ENCODE measurements at regions not wholly inside any gene's neighbourhood (a gene's known extent, or its start where the extent isn't known, plus 50 kb on each side); places are given as distances from the start of the nearest gene placed in this dataset.

DNA sequence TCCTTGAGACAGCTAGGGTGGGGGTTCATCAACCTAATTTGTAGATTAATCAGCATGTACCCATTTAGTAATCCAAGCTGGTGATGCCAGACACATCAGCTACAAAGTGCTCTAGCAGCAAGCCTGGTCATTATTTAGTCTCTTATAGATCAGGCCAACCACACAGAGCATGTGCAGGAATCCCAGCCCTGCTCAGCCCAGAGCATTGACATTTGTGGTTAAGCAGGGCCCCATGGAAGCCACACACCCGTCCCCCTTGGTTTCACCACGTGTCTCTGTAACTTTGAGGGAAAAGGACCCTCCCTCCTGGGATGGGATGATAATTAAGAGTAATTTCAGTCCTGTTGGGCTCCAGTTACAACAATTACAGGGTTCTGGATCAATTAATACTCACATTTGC is 268.8 kb upstream of the RPL38 start:
- no peak for DNase-seq

DNA sequence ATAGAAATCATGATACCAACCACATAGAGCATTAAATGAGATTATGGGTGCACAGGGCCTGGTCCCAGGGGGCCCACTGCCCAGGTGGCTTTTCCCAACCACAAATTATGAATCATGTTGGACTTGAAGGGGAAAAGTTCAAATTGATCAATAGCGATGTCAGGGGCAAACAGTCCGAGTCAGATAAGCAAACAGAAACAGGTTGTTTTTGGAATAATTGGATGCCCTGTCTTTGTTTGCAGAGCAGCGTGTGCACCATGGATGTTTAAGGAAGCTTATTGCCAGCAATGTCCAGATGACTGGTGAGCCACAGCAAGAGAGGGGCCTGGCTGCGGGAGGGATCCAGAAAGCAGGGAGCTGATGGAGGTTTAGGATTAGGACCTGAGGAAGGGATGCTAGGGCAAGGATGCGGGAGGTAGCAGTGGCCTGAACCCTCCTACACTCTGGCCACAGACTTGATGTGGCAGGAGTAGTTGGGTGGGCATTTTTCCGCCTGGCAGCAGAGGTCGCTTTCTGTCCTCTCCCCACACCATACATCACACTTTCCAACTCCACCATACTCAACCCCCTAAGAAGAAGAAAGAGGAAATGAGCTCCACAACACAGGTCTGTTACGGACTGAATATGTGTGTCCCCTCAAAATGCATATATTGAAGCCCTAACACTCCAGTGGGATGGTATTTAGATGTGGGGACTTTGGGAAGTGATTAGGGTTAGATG is 266.4 kb upstream of the RPL38 start:
- DNase-seq, result no peak

DNA sequence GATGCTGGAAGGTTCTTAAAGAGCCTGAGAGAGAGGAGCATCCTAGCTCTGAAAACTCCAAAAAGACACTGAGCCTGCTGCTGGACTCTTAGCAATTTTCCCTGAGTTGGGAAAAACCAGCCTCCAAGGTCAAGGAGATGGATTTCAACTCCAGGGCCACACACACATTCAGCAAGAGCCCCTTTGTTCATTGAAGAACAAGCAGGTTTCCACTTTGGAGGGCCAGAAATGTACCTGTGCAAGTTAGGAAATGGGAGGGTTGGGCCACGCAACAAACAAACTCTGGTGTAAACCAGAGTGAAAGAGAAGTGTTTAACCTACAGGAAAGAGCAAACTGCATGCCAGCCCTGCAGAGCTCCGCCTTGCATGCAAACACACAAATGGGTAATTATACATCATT is 264.8 kb upstream of the RPL38 start:
- DNase-seq, result no peak

DNA sequence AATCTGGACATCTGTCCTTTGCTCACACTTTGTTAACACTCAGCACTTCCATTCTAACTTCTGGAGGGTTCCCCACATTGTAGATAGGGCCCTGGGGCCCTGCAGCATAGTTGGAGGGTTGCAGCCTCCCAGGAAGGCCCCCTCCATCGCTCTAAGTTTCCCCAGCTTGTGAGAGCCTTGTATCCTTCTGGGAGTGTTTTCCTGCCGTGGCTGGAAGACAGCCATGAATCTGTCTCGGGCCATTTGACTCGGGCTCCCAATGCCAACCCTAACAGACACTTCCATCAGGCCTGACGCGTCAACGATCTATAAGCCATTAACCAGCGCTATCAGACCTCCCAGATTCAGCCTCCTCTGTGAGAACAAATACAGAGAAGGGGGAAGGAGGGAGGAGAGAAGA is 263.7 kb upstream of the RPL38 start:
- DNase-seq, result no peak

DNA sequence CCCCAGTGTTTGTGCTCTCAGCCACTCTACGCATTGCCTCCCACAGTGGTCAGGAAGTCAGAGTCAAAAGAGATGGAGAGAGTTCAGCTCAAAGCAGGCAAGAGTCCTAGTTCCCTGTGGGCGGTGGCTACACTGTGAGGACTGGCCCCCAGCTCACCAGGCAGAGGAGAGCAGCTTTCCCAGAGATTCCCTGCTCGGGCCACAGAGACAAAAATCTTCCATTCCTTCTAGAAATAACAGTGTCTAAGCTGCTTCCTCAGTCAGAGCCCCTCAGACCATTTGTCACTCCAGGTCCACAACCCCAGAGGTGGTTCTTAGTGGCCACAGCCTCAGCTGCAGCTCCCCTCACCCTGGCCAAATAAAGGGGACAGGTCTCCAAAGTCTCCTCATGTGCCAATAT is 263.0 kb upstream of the RPL38 start:
- DNase-seq, result no peak

DNA sequence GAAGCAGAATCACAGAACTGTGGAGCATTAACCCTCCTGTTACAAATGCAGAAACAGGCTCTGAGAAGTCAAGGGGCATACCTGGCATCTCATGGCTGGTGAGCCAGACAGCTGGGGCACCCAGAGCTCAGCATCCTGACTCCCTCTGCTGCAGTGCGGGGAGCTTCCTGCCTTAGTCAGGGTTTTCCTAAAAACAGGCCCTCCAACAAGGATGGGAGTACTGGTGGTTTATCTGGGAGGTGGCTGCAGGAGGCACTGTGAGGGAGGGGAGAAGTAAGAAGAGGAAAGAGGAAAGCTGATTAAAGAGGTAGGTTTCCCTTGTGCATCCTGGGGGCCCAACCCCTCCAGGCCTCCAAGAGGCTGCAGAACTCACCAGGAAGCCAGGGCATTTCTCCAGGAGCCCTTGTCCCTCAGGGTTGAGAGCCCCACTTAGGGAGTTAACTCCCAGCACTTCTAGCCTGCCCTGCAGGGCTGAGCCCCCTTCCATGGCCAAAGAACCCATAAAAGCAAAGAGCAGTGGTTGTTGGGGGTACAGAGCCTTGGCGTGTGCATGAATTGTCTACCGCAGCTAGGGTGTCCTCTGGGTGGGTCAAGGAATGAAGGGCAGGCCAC is 261.5 kb upstream of the RPL38 start:
- no peak for DNase-seq

DNA sequence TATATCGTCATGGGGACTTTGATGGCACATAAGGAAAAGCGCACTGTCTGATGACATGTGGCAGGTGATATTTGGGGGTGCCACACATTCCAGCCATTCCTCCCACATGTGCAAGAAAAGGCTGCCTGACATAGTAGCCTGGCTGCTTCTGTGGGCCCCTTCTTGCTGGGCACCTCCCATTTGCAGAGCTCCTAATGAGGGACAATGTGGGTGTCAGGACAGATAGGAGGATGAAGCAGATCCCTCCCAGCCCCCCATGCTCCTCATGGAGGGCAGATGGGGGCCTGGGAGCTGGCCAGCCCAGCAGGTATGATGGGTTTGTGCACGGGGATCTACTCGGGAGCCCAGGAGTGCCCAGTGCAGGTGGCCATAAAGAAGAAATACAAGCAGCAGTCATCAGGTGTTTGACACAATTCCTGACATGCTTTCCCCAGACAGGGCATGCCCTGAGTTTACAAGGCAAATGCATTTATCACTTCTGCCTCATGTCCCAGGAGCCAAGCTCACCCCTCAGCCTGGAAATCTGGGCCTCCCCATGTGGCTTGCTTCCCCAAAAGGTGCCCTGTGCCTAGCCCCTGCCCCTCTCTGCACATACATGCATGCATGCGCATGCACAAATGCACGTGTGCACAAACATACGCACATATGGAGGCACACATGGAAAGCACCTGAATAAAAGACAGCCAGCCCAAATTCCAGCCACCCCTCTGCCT is 260.6 kb upstream of the RPL38 start:
- DNase-seq, result no peak

DNA sequence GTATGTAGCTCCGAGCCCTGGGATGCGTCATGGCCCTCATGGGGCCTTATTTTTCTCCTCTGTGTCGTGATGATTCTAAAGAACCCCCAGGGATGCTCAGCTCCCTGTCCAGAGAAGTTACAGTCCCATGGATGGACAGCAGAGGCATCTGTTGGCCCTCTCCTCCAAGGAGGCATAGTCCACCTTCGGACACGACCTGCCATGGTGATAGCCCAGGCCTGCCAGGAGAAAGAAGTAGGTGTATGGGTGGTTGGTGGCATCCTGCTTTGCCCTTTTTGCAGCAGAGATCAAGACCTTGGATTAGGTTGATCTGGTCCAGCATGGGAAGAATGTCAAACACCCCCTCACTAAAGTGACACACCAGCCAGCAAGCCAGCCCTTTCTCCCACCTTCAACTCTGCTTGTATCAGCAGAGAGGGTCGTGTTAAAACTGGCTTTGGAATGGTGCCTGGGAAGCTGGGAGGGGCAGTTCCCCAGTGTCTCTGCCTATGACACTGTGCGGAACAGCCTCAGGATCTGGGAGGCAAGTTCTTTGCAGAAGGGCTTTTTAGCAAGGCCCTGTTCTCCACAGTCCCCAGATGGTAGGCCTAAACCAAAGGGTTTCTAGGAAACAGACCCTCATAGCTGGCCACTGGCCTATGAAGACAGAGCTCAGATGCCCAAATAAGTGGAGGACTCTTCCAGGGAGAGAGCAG is 259.9 kb upstream of the RPL38 start:
- DNase-seq, result no peak

DNA sequence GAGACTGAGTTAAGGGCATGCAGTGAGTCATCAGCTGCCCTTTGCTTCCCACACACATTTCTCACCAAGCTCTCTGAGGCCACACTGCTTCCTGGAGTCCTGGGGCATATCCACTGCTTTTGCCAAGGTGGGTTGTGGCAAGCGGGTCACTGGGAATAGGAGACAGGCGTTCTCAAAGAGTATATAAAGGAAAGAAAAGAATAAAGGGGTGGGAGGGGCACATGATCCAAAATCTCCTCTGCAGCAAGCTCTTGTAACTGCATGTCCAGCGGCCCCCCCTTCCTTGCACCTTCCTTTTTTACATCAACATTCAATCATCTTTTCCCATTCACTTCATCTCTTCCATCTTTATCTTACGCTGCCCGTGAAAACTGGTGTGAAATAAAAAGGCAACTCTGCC is 259.1 kb upstream of the RPL38 start:
- DNase-seq, result no peak

DNA sequence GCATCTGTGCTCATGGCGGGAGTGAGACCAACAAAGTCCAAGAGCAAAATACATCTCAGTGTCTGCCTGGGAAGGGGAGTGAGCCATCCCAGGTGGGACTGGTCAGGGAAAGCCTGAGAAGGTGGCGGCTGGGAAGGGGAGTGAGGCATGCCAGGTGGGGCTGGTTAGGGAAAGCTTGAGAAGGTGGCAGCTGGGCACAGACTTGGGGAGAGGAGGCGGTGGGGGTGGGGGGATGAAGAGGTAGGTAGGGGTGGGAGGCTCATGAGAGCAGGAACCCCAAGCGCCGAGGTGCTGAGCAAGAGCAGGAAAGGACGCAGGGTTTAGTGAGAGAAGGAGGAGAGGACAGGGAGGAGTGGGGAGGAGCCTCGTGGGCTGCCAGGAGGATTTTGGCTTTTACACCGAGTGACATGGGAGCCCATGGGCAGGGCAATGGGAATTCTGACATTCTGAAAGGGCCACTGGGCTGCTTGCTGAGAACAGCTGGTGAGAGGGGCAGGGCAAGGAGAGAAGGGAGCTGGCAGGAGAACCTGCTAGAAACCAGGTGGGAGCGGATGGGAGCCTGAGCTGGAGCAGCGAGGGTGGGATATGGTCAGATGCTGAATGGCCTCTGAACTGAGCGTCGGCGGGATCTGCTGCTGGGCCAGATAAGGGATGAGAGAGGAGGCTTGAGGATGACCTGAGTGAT is 256.1 kb upstream of the RPL38 start:
- no peak for DNase-seq

GRCh38 chr17:73947966-73948355 is 255.5 kb upstream of the RPL38 start:
- DNase-seq, result no peak

DNA sequence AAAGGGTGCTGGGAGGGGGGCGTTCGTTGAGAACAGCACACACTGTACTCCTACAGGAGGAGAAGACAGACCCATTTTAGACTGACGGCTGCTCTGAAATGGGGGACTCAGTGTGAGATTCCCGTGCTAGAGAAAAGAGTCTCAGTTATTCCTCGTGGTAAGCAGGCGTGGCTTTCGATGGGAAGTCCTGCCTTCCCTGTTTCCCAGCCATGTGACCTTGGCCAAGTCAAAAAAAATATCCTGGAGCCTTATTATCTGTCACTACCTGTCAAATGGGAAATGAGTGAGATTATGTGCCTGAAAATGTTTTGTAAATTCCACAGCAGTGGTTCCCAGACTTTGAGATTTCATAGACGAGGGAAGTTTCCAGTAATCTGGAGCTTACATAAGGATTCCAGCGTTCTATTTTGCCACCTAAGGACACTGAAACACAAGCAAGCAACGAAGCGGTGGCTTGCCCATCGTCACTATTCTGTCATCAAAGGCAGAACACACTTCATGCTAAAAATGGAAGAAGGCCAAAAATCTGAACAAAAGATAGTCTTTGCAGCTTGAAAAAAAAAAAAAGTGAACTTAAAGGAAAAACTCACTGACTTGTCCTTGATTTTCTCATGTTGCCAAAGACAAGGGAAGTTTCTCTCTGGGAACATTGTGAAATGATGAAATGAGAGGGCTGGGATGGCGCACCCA is 253.4 kb upstream of the RPL38 start:
- DNase-seq, result no peak

- DNase-seq, result no peak
These were observed 252.9 kb upstream of the RPL38 start for GRCh38 chr17:73950593-73950914.

DNA sequence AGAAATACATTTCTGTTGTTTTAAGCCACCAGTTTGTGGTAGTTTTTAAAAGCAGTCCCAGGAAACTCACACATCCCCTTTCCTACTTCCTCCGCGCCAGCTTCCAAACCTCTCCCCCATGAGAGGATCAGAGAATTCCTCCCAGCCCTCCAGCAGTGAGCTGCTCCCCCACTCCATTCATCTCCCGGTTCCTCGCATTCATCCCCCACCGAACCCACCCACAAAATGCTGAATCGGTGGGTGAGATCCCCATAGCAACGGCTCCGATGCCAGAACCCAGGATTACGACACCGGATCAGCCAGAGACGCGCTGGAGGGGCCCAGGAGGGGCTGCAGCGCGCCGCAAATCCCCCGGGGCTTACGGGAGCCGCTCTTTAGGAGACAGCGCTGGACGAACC is 251.4 kb upstream of the RPL38 start:
- DNase-seq, result no peak

DNA sequence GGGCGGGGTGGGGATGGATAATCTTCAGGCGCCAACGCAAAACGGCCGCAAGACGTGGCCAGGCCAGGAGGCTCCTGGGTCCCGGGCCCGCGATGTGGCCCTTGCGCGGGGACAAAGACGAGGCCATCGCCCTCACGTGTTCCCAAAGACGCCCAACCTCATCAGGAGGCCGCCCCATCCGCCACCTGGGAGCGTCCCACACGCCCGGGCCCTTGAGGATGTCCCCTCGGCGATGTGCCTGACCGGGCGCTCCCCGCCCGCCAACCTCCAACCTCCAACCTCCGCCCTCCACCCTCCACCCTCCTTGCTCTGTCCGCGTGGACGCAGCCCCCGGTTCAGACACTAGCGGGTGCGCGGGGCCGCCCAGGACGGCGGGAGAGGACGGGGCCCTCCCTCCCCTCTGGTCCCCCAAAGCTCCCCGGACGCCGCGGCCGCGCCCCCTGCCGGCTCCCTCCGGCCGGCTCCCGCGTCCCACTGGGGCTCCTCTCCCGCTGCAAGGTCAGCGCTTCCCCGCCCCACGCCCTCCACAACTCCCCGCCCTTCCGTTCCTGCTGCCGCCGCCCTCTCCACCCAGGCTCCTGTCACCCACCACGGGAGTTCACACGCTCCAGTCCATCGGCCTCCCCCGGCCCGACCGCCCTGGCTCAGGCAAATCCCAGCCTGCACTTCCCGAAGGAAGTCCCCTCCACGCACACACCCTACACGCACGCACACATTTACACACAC is 250.8 kb upstream of the RPL38 start:
- DNase-seq, result no peak

DNA sequence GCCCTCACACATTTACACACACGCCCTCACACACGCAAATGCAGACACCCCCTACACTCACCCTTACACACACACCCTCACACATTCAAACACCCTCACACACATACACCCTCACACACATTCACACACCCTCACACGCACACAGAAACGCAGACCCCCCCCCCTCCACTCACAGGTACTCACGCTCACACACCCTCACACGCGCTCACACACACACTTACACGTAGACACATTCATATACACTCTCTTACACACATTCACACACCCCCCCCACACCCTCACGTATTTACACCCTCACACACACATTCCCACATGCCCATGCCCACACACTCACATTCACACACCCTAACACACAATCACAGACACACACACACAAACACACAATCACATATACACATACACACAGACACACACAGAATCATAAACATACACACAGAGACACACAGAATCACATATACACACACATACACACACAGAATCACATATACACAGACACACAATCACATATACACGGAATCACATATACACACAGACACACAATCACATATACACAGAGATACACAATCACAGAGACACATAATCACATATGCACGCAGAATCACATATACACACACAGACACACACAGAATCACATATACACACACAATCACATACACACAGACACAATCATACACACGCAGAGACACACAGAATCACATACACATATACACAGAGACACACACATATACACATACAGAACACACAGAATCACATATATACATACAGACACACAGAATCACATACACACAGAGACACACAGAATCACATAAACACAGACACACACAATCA is 250.1 kb upstream of the RPL38 start:
- DNase-seq, result no peak

DNA sequence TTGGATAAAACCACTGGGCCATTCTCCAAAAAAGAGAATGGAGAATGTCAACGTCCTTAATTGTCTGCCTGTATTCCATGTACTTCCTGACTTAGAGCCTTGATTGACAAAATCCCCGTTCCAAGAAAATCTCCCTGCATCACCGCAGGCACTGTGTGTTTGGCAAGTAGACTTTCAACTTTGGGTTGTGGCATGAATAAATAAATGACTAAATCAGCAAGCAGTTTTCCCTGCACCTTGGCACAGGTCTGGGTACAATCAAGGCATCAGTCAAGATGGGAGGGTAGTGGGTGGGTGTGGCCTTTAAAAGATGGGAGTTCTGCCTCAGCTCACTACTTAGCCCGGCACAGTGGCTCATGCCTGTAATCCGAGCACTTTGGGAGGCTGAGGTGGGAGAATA is 248.5 kb upstream of the RPL38 start:
- no peak for DNase-seq

DNA sequence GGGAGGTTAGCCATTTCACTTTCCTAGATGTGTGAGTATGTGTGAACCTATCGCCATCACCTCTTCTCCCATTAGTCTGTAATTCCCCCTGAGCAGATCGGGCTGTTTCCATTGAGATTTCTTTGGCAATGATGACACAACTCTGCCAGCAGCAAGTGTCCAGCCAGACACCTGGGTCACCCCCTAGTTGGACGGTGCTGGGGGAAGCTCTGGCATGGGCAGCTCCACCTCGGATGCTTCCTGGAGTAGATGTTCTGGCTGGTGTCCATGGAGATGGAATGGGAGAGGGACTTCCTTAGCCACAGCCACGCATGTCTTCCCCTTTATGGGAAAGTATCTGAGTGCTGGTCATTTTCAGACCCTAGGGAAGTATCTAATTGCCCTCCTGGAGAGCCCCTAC is 247.9 kb upstream of the RPL38 start:
- DNase-seq, result no peak

DNA sequence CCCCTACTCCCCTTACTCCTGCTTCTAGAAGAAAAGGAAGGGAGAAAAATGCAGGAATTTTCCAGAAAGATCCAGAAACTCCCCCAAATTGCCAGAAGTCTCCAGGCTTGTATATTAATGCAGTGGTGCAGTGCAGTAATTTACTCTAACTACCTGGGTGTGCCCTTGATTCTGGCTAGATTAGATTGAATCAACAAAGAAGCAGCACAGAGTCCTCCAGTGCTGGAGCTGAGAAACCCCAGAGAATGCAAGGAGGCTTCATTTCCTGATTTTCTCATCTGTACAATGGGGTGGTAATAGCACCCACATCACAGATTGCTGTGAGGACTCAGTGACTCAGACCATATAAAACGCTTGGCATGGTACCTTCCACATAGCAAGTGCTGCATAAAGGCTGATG is 247.3 kb upstream of the RPL38 start:
- DNase-seq, result no peak

DNA sequence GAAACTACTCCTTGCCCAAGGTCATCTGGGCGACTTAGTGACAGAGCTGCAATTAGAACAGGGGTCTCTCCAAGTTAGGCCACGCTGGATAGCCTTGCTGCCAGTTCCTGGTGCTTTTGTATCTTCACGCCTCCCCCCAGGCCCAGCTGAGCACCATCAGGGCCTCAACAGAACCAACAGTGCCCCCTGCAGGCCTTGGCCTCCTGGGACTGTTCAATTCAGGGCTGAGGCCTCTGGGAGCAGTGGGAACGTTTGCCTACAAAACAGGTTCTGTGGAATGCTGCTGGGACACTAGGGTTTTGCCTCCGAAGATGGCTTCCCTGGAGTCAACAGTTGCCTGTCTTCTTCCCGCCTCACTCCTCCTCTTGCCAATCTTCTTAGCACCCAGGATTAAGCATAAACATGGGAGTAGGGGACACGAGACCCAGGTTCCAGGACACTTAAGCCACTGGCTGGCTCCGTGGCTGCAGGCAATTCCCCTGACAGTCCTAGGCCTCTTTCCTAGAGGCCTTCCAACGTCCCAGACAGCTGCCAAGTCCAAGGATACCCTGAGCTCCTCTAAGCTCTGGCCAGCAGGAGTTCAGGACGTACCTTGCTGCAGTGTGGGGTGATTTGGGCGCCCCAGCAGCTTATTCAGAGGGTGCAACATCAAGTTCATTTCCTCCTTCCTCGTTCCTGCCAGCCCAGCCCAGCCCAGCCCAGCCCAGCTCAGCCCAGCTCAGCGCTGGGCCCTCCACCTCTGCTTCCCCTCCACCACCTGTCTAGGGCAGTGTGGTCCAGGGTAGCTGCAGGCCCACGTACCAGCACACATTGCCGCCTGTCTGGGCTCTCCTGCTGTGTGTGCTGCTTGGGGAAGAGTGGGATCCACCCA is 246.6 kb upstream of the RPL38 start:
- DNase-seq, result peak in 1 of 2 experiments; percentile 11

Measured in AML-193 (cell line).